Adrenal gland (tissue), 5 donors: ENCODE measurements at regions not wholly inside any gene's neighbourhood (a gene's known extent, or its start where the extent isn't known, plus 50 kb on each side); places are given as distances from the start of the nearest gene placed in this dataset.

Experiments used
- CTCF ChIP-seq, 6 experiments: fragments of 450-650 bp in 4 of 6; fragments of 200-600 bp in 2 of 6; sonication (generic) in 1 of 6; IDR thresholded peaks; 1 replicate in 5 of 6; 2 replicates in 1 of 6; pipeline versions ENCODE4 v1.5.1 to v1.8.0; 2016 to 2021; ENCODE audit warnings: antibody characterized with exemption in 6 of 6, mild to moderate bottlenecking in 2 of 6, moderate library complexity in 1 of 6
- POLR2A ChIP-seq, 2 donors: fragments of 450-650 bp; IDR thresholded peaks; one replicate each; pipeline ENCODE4 v1.6.1; 2017; ENCODE audit warnings: antibody characterized with exemption in 2 of 2, mild to moderate bottlenecking in 2 of 2, moderate library complexity in 1 of 2
- donor health status: DM: no; HTN: no; CAD: no.

- TF ChIP-seq CTCF (IDR thresholded peaks at IDR 0.05) (no peak), POLR2A (IDR thresholded peaks at IDR 0.05) (no peak)
Observed at GRCh38 chr10:8149991-8150390, 95.5 kb downstream of the GATA3 start.
